ENCODE measurements at regions not wholly inside any gene's neighbourhood (a gene's known extent, or its start where the extent isn't known, plus 50 kb on each side); places are given as distances from the start of the nearest gene placed in this dataset.
A peak's percentile ranks its signal among the peaks of the same experiment; 100 is the strongest.
"Not testable (repeated sequence)": the region's sequence is repeated elsewhere in the genome, so short reads cannot be mapped to it uniquely, and the experiment has no call there.

GRCh38 chr5:18240971-18241370, 606.7 kb downstream of the TAF11L14 start:
- DNase-seq (ENCODE audit: low read depth): no peak

- no peak for DNase-seq (ENCODE audit: low read depth)
These were observed 609.6 kb downstream of the TAF11L14 start for GRCh38 chr5:18243846-18244245.

GRCh38 chr5:18244309-18244708, 610.0 kb downstream of the TAF11L14 start:
- no peak for DNase-seq (ENCODE audit: low read depth)

- DNase-seq (ENCODE audit: low read depth): no peak
These were observed 618.3 kb downstream of the TAF11L14 start for GRCh38 chr5:18252559-18252958.

- DNase-seq (ENCODE audit: low read depth): no peak
These were observed 630.0 kb downstream of the TAF11L14 start for GRCh38 chr5:18264126-18264882.

- no peak for DNase-seq (ENCODE audit: low read depth)
These were observed 636.5 kb downstream of the TAF11L14 start for GRCh38 chr5:18270635-18271338.

GRCh38 chr5:18276939-18277338, 642.7 kb downstream of the TAF11L14 start:
- DNase-seq (ENCODE audit: low read depth): no peak

- DNase-seq (ENCODE audit: low read depth): peak; percentile 60
These were observed 647.8 kb downstream of the TAF11L14 start for GRCh38 chr5:18281947-18282581.

GRCh38 chr5:18285257-18285656, 651.0 kb downstream of the TAF11L14 start:
- DNase-seq (ENCODE audit: low read depth): no peak

GRCh38 chr5:18292146-18292545, 657.9 kb downstream of the TAF11L14 start:
- DNase-seq (ENCODE audit: low read depth): no peak

GRCh38 chr5:18295696-18296095, 661.4 kb downstream of the TAF11L14 start:
- DNase-seq (ENCODE audit: low read depth): not testable (repeated sequence)

- DNase-seq (ENCODE audit: low read depth): no peak
These were observed 664.9 kb downstream of the TAF11L14 start for GRCh38 chr5:18299166-18299565.

- peak; percentile 39 for DNase-seq (ENCODE audit: low read depth)
These were observed 671.1 kb downstream of the TAF11L14 start for GRCh38 chr5:18305288-18305924.

- no peak for DNase-seq (ENCODE audit: low read depth)
These were observed 677.0 kb downstream of the TAF11L14 start for GRCh38 chr5:18311266-18311665.

GRCh38 chr5:18312016-18312415, 677.8 kb downstream of the TAF11L14 start:
- no peak for DNase-seq (ENCODE audit: low read depth)

GRCh38 chr5:18314192-18314778, 680.0 kb downstream of the TAF11L14 start:
- DNase-seq (ENCODE audit: low read depth): peak; percentile 30

- no peak for DNase-seq (ENCODE audit: low read depth)
These were observed 687.1 kb downstream of the TAF11L14 start for GRCh38 chr5:18321262-18321942.

GRCh38 chr5:18323891-18324290, 689.6 kb downstream of the TAF11L14 start:
- no peak for DNase-seq (ENCODE audit: low read depth)

GRCh38 chr5:18325431-18325830, 691.2 kb downstream of the TAF11L14 start:
- no peak for DNase-seq (ENCODE audit: low read depth)

- no peak for DNase-seq (ENCODE audit: low read depth)
These were observed 695.1 kb downstream of the TAF11L14 start for GRCh38 chr5:18329328-18329727.

- no peak for DNase-seq (ENCODE audit: low read depth)
These were observed 699.6 kb downstream of the TAF11L14 start for GRCh38 chr5:18333841-18334240.

GRCh38 chr5:18334949-18335348, 700.7 kb downstream of the TAF11L14 start:
- DNase-seq (ENCODE audit: low read depth): no peak
